Ovary (tissue), 3 donors: ENCODE measurements at regions not wholly inside any gene's neighbourhood (a gene's known extent, or its start where the extent isn't known, plus 50 kb on each side); places are given as distances from the start of the nearest gene placed in this dataset.

Source experiments
- CTCF ChIP-seq, 3 donors: fragments of 450-650 bp in 2 of 3; fragments of 200-600 bp in 1 of 3; IDR thresholded peaks; one replicate each; pipeline versions ENCODE4 v1.5.1 to v1.8.0; 2016 to 2022; ENCODE audit warnings: antibody characterized with exemption in 3 of 3, mild to moderate bottlenecking in 1 of 3
- EP300 ChIP-seq: sonication (generic); formaldehyde crosslinking; IDR thresholded peaks from one replicate; pipeline ENCODE4 v1.6.1; 2017; ENCODE audit warnings: antibody characterized with exemption
- donor health status: DM: no; HTN: no; CAD: no.

GRCh38 chr5:54884195-54884536, 101.2 kb downstream of the ESM1 start:
- TF ChIP-seq CTCF (IDR thresholded peaks at IDR 0.05) (no peak), EP300 (no peak)
